HG03159 (cell line): ENCODE measurements at regions not wholly inside any gene's neighbourhood (a gene's known extent, or its start where the extent isn't known, plus 50 kb on each side); places are given as distances from the start of the nearest gene placed in this dataset.
"Not testable (repeated sequence)": the region's sequence is repeated elsewhere in the genome, so short reads cannot be mapped to it uniquely, and the experiment has no call there.

ENCODE experiments used
- ATAC-seq: cut with Tn5 transposase; IDR thresholded peaks from one replicate; pipeline ENCODE4 v1.9.1; 2021; ENCODE audit warnings: mild to moderate bottlenecking, moderate library complexity; ENCODE audit not compliant: unreplicated experiment

- ATAC-seq, result no peak
Measured at GRCh38 chr7:9671979-9672917, 1238.8 kb downstream of the NXPH1 start.

- ATAC-seq, result no peak
Measured at GRCh38 chr7:9680713-9681112, 1247.3 kb downstream of the NXPH1 start.

GRCh38 chr7:9681284-9681683, 1247.9 kb downstream of the NXPH1 start:
- ATAC-seq, result no peak

- no peak for ATAC-seq
Measured at GRCh38 chr7:9691286-9691685, 1257.9 kb downstream of the NXPH1 start.

GRCh38 chr7:9698375-9698774, 1265.0 kb downstream of the NXPH1 start:
- ATAC-seq, result no peak

GRCh38 chr7:9709216-9709615, 1264.5 kb upstream of the PHF14 start:
- no peak for ATAC-seq

- ATAC-seq, result no peak
Measured at GRCh38 chr7:9711259-9711918, 1262.3 kb upstream of the PHF14 start.

- no peak for ATAC-seq
Measured at GRCh38 chr7:9718071-9718661, 1255.5 kb upstream of the PHF14 start.

- no peak for ATAC-seq
Measured at GRCh38 chr7:9719303-9719702, 1254.4 kb upstream of the PHF14 start.

GRCh38 chr7:9719721-9720120, 1254.0 kb upstream of the PHF14 start:
- no peak for ATAC-seq

GRCh38 chr7:9725940-9726663, 1247.6 kb upstream of the PHF14 start:
- ATAC-seq, result not testable (repeated sequence)

GRCh38 chr7:9726811-9727210, 1246.9 kb upstream of the PHF14 start:
- not testable (repeated sequence) for ATAC-seq

- not testable (repeated sequence) for ATAC-seq
Measured at GRCh38 chr7:9727467-9727869, 1246.2 kb upstream of the PHF14 start.

- not testable (repeated sequence) for ATAC-seq
Measured at GRCh38 chr7:9728014-9728657, 1245.5 kb upstream of the PHF14 start.

- no peak for ATAC-seq
Measured at GRCh38 chr7:9752033-9752432, 1221.6 kb upstream of the PHF14 start.

GRCh38 chr7:9761224-9761623, 1212.4 kb upstream of the PHF14 start:
- no peak for ATAC-seq

GRCh38 chr7:9776900-9777299, 1196.8 kb upstream of the PHF14 start:
- ATAC-seq, result no peak

- no peak for ATAC-seq
Measured at GRCh38 chr7:9778367-9778766, 1195.3 kb upstream of the PHF14 start.

- no peak for ATAC-seq
Measured at GRCh38 chr7:9781710-9782109, 1192.0 kb upstream of the PHF14 start.

GRCh38 chr7:9782275-9782674, 1191.4 kb upstream of the PHF14 start:
- ATAC-seq, result no peak

GRCh38 chr7:9785211-9785610, 1188.5 kb upstream of the PHF14 start:
- ATAC-seq, result no peak
